UCSD-AML1 (cell line): ENCODE measurements at regions not wholly inside any gene's neighbourhood (a gene's known extent, or its start where the extent isn't known, plus 50 kb on each side); places are given as distances from the start of the nearest gene placed in this dataset.
"Not testable (repeated sequence)": the region's sequence is repeated elsewhere in the genome, so short reads cannot be mapped to it uniquely, and the experiment has no call there.

Experiments
- DNase-seq: peaks from one replicate; lab custom pipeline; 2025; ENCODE audit not compliant: unreplicated experiment; lab: John Stamatoyannopoulos, UW

GRCh38 chr20:51131811-51132210, 108.9 kb upstream of the KCNG1 start:
- no peak for DNase-seq

GRCh38 chr20:51129147-51129776, 106.4 kb upstream of the KCNG1 start:
- no peak for DNase-seq

GRCh38 chr20:51128198-51128597, 105.3 kb upstream of the KCNG1 start:
- no peak for DNase-seq

GRCh38 chr20:51127713-51128112, 104.8 kb upstream of the KCNG1 start:
- no peak for DNase-seq

DNA sequence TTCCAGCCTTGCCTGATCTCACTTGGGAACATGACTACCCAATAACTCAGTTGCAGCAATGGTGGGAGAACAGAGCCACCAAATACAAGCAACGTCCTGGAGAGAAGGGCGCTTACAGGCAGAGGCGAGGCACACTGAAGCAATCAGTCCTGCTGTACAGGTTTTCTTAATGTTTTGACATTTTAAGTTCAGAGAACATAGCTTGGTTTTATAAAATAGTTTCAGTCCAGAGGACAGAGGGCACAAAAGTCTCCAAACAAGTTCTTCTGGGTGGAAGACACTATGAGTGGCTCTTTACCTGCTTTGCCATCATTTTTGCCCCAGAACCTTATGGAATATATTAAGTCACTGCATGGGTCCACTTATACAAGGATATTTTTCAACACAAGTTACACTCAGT, 103.4 kb upstream of the KCNG1 start:
- no peak for DNase-seq

GRCh38 chr20:51125780-51126179, 102.9 kb upstream of the KCNG1 start:
- DNase-seq: no peak

DNA sequence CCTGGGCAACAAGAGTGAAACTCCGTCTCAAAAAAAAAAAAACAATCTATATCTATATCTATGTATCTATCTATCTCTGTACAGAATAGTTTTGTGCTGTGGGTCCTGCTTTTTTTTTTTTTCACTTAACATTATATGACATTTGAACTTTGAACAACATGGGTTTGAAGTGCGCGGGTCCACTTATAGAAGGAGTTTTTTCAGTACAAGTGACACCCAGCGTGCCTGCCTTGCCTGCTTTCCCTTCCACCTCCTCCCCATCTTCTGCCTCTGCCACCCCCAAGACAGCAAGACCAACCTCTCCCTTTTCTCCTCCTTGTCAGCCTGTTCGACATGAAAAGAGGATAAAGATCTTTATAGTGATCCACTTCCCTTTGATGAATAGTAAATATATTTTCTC, 102.2 kb upstream of the KCNG1 start:
- no peak for DNase-seq

DNA sequence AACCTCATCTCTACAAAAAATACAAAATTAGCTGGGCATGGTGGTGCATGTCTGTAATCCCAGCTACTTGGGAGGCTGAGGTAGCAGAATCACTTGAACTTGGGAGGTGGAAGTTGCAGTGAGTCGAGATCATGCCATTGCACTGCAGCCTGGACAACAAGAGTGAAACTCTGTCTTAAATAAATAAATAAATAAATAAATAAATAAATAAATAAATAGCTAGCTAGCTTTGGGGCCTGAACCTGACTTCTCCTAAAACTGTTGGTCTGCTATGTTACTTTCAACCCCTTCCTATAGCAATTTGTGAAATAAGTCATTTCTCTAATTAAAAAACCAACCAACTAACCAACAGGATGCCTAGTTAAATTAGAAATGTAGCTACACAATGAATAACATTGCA, 101.0 kb upstream of the KCNG1 start:
- DNase-seq: not testable (repeated sequence)

DNA sequence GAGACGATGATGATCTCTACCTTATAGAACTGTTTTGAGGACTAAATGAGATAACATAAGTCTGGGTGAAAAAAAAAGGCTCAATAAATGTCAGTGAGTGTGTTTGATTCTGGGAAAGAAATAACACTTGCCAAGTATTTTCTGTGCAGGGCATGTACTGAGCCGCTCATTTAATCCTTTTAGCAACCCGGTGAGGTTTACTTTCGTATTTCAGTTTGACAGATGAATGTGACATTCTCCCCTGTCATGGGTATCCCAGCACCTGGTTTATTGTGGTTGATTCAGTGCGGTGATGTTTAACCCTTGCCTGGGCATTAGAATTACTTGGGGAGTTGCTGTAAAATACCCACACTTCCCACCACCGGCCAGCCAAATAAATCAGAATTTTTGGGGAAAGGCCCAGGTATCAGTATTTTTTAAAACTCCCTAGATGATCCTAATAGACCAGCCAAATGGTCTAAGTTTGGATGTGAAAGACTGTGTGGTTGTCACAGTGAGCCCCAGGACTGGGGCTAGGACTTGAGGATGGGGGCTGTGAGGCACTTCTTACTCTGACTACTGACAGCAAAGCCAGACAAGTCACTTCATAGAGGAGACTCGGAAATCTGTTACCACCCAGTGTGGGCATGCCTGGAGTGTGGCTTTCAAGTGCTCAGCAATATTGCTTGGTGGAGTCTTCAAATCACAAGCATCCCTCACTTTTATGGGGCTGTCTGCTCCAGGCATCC, 100.2 kb upstream of the KCNG1 start:
- DNase-seq: no peak

GRCh38 chr20:51121901-51122412, 99.0 kb upstream of the KCNG1 start:
- no peak for DNase-seq

DNA sequence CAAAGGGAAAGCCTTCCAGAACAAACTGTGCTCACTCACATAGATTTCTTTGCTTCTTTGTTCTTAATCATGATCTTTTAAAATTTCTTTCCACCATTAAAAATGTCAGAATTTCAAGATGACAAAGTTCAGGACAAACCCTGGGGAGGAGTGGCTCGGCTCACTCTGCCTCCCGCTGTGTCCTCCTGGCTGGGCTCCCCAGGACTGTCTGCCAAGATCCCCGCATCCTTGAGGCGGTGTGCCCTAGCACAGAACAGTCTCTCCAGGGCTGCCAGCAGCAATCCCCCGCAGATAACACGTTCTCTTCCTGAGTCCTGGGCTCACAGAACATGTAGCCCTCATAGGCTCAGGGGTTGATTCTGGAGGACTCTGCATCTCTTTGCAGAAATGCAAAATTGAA, 98.4 kb upstream of the KCNG1 start:
- DNase-seq: no peak

GRCh38 chr20:51120868-51121267, 98.0 kb upstream of the KCNG1 start:
- no peak for DNase-seq

- no peak for DNase-seq
Observed at GRCh38 chr20:51120438-51120837, 97.5 kb upstream of the KCNG1 start.

GRCh38 chr20:51119914-51120313, 97.0 kb upstream of the KCNG1 start:
- no peak for DNase-seq

- no peak for DNase-seq
Observed at GRCh38 chr20:51118985-51119527, 96.1 kb upstream of the KCNG1 start.

DNA sequence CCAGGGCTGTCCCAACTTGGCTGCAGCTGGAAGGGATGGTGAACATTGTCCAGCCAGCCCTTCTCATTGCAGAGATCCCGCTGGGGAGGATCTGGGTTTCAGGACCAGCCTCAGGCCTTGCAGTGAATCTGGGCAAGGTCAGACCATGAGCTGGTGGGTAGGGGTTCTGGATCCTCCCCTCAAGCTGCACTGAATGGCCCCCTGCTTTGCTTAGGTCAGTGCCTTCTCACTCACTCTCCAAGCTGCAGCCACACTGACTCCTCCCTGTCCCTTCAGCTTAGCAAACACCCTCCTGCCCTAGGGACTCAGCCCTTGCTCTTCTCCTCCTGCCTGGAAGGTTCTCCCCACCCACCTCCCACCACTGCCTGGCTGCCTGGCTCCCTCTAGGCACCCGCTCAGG, 95.3 kb upstream of the KCNG1 start:
- no peak for DNase-seq

GRCh38 chr20:51116765-51117686, 94.1 kb upstream of the KCNG1 start:
- DNase-seq: no peak

DNA sequence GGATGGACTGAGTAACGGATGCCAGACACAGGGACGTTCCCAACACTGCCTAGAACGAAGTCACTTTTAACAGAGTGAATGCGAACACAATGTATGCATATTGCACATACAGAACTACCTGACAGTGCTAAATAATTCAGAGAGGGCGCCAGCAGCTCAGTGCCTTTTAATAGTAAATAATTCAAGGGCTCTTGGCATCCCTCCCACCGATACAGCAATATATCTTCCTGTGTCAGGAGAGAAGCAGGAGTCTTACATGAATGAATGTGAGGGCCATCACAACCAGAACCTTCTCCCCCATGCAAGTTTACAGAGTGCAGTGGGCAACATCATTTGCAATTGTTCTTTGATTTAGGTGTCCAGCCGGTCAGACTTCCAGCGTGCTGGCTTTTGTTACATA, 88.4 kb upstream of the KCNG1 start:
- DNase-seq: no peak

- no peak for DNase-seq
Observed at GRCh38 chr20:51108638-51109363, 85.9 kb upstream of the KCNG1 start.

DNA sequence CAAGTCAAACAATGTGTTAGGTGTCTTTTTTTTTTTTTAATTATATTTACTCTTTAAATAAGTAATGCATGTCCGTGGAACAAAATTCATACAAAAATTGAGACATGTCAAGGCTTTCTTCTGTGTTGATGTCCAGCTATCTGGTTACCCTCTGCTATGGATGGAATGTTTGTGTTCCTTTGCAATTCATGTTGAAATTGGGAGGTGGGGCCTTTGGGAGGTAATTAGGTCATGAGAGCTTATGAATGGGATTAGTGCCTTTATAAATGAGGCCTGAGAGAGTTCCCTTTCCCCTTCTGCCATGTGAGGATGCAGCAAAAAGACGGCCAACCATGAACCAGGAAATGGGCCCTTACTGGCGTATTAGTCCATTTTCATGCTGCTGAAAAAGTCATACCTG, 83.1 kb upstream of the KCNG1 start:
- DNase-seq: no peak
